ENCODE measurements at regions not wholly inside any gene's neighbourhood (a gene's known extent, or its start where the extent isn't known, plus 50 kb on each side); places are given as distances from the start of the nearest gene placed in this dataset.

GRCh38 chr5:108653201-108653600 is 94.5 kb upstream of the FER start:
- Mint-ChIP-seq H3K4me1 (ENCODE audit: low read depth) (no peaks in the 10 kb centered on the region), H3K27me3 (peaks cover 4% of the 10 kb centered on the region), H3K4me3 (no peak overlapping the region), H3K36me3 (ENCODE audit: low read depth) (no peaks in the 10 kb centered on the region), H3K27ac (no peak overlapping the region), H3K9me3 (no peaks in the 10 kb centered on the region)
- Histone ChIP-seq H3K27ac (ENCODE audit: low read depth in 1 of 2, low read length in 2 of 2) (no peak overlapping the region), H3K9me3 (ENCODE audit: control insufficient read depth in 1 of 2, insufficient read depth in 1 of 2, low read length in 2 of 2) (no peaks in the 10 kb centered on the region), H3K4me3 (ENCODE audit: low read length) (no peak overlapping the region), H3K36me3 (ENCODE audit: insufficient read depth, low read length) (no peaks in the 10 kb centered on the region), H3K4me1 (ENCODE audit: insufficient read depth, low read length) (no peaks in the 10 kb centered on the region), H3K27me3 (ENCODE audit: control insufficient read depth in 1 of 2, insufficient read depth in 2 of 2, low read length in 2 of 2) (peaks cover 5 to 6% of the 10 kb centered on the region in 2 experiments)
- intact Hi-C loops (cut with DNase I, micrococcal nuclease) = no loop called here
- no peak for TF ChIP-seq CTCF (IDR thresholded peaks at IDR 0.05)
- no peak for DNase-seq
- no peak for ATAC-seq (ENCODE audit: poor library complexity)
- ChIA-PET POLR2A (no interaction called here), CTCF (no interaction called here)

GRCh38 chr5:108650997-108651396 is 96.7 kb upstream of the FER start:
- ChIA-PET CTCF (no interaction called here), POLR2A (no interaction called here)
- no peak for DNase-seq
- no peak overlapping the region for H3K4me3 ChIP-seq (ENCODE audit: low read length)
- intact Hi-C loops (cut with DNase I, micrococcal nuclease) = no loop called here
- H3K4me1 Mint-ChIP-seq (ENCODE audit: low read depth) = no peaks in the 10 kb centered on the region
- H3K27me3 ChIP-seq (ENCODE audit: control insufficient read depth in 1 of 2, insufficient read depth in 2 of 2, low read length in 2 of 2) = peaks cover 0 to 6% of the 10 kb centered on the region in 2 experiments
- peaks cover 3% of the 10 kb centered on the region for H3K9me3 Mint-ChIP-seq
- H3K27ac Mint-ChIP-seq = no peak overlapping the region
- H3K4me3 Mint-ChIP-seq = no peak overlapping the region
- no peaks in the 10 kb centered on the region for H3K4me1 ChIP-seq (ENCODE audit: insufficient read depth, low read length)
- H3K9me3 ChIP-seq (ENCODE audit: control insufficient read depth in 1 of 2, insufficient read depth in 1 of 2, low read length in 2 of 2) = peaks cover 0 to 12% of the 10 kb centered on the region in 2 experiments
- no peaks in the 10 kb centered on the region for H3K36me3 Mint-ChIP-seq (ENCODE audit: low read depth)
- peaks cover 4% of the 10 kb centered on the region for H3K27me3 Mint-ChIP-seq
- no peak overlapping the region for H3K27ac ChIP-seq (ENCODE audit: low read depth in 1 of 2, low read length in 2 of 2)
- TF ChIP-seq CTCF (IDR thresholded peaks at IDR 0.05) = no peak
- ATAC-seq (ENCODE audit: poor library complexity) = no peak
- H3K36me3 ChIP-seq (ENCODE audit: insufficient read depth, low read length) = no peaks in the 10 kb centered on the region

GRCh38 chr5:108649646-108650045 is 98.1 kb upstream of the FER start:
- intact Hi-C loops (cut with DNase I, micrococcal nuclease) = loop anchor here in 1 of 2 experiments (10.0 kb wide), 1 partner anchor 1975 kb away; no protein-coding TSS in a partner anchor
- peaks cover 4% of the 10 kb centered on the region for H3K27me3 Mint-ChIP-seq
- Histone ChIP-seq H3K27ac (ENCODE audit: low read depth in 1 of 2, low read length in 2 of 2) (no peak overlapping the region), H3K9me3 (ENCODE audit: control insufficient read depth in 1 of 2, insufficient read depth in 1 of 2, low read length in 2 of 2) (peaks cover 0 to 12% of the 10 kb centered on the region in 2 experiments), H3K4me1 (ENCODE audit: insufficient read depth, low read length) (no peaks in the 10 kb centered on the region), H3K36me3 (ENCODE audit: insufficient read depth, low read length) (no peaks in the 10 kb centered on the region), H3K4me3 (ENCODE audit: low read length) (no peak overlapping the region), H3K27me3 (ENCODE audit: control insufficient read depth in 1 of 2, insufficient read depth in 2 of 2, low read length in 2 of 2) (peaks cover 0 to 6% of the 10 kb centered on the region in 2 experiments)
- H3K4me3 Mint-ChIP-seq = no peak overlapping the region
- H3K9me3 Mint-ChIP-seq = peaks cover 3% of the 10 kb centered on the region
- ChIA-PET CTCF (no interaction called here), POLR2A (no interaction called here)
- no peak for DNase-seq
- no peaks in the 10 kb centered on the region for H3K4me1 Mint-ChIP-seq (ENCODE audit: low read depth)
- no peak for ATAC-seq (ENCODE audit: poor library complexity)
- H3K36me3 Mint-ChIP-seq (ENCODE audit: low read depth) = no peaks in the 10 kb centered on the region
- TF ChIP-seq CTCF (IDR thresholded peaks at IDR 0.05) = no peak
- no peak overlapping the region for H3K27ac Mint-ChIP-seq

Data from CD4-positive, alpha-beta T cell (primary cell).